GM12875 (cell line): ENCODE measurements at regions not wholly inside any gene's neighbourhood (a gene's known extent, or its start where the extent isn't known, plus 50 kb on each side); places are given as distances from the start of the nearest gene placed in this dataset.

Source experiments
- H3K4me3 ChIP-seq: one replicate; pipeline ENCODE4 v1.5.1; 2011; ENCODE audit warnings: low read depth, low read length, control low read depth
- TF ChIP-seq, protein P1 (sequence below): IDR thresholded peaks from 2 replicates; pipeline ENCODE4 v1.5.1; 2011; ENCODE audit warnings: low read depth, mild to moderate bottlenecking, control low read depth, inconsistent platforms, low read length, moderate library complexity, borderline replicate concordance; ENCODE audit not compliant: insufficient read depth

DNA sequence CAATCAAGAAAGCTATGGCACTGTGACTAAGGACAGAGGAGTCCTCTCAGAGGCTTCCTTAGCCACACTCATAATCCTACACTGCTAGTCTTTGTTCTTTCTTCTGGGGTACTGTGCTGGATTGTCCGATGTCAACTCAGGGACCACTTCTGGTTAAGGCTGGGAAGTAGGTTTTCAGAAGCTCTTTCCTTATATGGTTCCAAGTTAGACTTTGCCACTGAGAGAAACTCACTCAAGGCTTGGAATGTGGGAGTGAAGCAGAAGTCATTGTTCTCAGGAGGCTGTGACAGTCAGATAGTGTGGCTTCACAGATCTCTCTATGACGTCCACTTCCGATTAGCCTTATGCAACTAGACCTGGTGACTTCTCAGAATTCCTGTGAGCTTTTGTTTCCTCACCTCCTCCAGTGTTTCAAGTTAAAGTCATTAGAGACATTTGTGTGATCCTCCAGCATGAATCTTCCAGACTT lies 317.3 kb upstream of the F9 start:
- no peak overlapping the region for H3K4me3 ChIP-seq
- TF ChIP-seq, protein P1, sequence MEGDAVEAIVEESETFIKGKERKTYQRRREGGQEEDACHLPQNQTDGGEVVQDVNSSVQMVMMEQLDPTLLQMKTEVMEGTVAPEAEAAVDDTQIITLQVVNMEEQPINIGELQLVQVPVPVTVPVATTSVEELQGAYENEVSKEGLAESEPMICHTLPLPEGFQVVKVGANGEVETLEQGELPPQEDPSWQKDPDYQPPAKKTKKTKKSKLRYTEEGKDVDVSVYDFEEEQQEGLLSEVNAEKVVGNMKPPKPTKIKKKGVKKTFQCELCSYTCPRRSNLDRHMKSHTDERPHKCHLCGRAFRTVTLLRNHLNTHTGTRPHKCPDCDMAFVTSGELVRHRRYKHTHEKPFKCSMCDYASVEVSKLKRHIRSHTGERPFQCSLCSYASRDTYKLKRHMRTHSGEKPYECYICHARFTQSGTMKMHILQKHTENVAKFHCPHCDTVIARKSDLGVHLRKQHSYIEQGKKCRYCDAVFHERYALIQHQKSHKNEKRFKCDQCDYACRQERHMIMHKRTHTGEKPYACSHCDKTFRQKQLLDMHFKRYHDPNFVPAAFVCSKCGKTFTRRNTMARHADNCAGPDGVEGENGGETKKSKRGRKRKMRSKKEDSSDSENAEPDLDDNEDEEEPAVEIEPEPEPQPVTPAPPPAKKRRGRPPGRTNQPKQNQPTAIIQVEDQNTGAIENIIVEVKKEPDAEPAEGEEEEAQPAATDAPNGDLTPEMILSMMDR, result no peak

DNA sequence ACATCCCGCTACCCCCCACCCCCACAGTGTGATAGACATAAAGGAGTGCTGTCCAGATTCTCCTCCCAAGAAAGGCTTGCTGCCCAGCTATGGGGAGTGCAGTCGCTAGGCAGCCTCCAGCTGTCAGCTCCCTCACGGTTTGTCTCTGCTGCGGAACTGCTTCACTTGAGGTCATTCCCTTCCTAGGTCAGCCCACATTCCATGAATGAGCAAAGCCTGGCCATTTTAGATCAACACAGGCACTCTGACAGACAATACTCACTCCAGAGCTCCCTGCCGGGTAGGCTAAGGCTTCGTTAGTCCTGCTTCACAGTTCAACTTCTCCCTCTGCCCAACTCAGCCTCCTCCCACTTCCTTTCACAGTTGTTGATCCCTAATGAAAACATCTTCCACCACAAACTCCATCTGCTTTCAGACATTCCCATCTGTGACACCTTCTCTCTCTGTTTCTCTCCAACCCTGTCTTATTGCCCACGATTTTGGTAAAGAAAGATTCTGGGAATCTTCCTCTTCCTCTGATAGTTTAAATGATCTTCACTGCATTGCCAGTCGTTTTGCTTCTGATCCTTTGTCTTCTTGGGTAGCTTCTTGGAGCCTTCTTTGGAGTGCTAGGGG lies 318.9 kb upstream of the F9 start:
- TF ChIP-seq, protein P1, result no peak
- no peak overlapping the region for H3K4me3 ChIP-seq

DNA sequence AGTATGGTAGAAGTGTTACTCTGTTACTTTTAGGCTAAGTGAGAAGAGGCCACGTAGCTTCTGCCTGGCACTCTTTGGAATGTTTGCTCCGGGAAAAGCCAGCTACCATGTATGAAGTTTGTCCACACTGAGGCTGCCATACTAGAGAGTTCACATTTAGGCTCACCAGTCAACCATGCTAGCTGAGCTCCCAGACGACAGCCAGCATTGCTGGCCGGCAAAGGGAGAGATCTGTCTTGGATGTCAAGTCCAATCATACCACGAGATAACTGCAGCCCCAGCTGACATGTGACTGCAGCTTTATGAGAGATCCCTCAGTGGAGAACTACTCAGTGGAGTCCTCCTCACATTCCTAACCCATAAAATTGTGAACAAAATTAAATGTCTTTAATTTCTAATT lies 321.2 kb upstream of the F9 start:
- H3K4me3 ChIP-seq, result no peak overlapping the region
- TF ChIP-seq, protein P1, result no peak

DNA sequence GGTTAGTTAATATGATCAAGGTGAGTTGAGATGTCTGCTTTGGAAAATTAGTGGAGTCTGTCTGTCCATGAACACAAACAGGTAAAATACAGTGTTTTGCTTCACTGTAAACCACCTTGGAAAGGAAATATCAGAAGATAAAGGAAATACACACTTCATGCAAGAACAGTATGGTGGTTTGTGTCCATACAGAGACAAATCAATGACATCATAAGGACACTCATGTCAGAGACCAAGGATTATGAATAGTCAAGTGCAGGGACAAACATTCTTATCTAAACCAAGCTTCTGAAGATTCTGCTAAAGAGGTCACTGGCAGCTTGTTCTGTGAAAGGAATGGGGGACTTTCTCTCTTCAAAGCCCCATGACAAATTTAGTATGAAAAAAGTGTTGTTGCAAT lies 322.9 kb upstream of the F9 start:
- no peak overlapping the region for H3K4me3 ChIP-seq
- TF ChIP-seq, protein P1, result no peak

DNA sequence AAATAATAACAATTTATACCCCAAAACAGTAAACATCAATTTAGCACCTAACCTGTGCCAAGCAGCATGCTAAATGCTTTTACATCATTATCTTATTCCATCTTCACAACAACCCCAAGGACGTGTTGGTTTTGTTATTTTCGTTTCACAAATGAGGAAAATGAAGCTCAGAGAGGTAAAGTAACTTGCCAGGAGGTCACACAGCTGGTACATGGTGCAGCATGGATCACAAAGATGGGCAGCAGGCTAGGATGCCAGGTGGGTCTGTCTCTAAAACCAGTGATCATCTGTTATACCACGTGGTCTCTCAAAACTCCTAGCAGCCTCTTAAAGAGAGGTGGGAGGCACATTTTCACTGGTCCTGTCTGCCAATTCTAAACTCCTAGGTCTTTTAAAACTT lies 323.6 kb upstream of the F9 start:
- TF ChIP-seq, protein P1, result no peak
- H3K4me3 ChIP-seq, result no peak overlapping the region

DNA sequence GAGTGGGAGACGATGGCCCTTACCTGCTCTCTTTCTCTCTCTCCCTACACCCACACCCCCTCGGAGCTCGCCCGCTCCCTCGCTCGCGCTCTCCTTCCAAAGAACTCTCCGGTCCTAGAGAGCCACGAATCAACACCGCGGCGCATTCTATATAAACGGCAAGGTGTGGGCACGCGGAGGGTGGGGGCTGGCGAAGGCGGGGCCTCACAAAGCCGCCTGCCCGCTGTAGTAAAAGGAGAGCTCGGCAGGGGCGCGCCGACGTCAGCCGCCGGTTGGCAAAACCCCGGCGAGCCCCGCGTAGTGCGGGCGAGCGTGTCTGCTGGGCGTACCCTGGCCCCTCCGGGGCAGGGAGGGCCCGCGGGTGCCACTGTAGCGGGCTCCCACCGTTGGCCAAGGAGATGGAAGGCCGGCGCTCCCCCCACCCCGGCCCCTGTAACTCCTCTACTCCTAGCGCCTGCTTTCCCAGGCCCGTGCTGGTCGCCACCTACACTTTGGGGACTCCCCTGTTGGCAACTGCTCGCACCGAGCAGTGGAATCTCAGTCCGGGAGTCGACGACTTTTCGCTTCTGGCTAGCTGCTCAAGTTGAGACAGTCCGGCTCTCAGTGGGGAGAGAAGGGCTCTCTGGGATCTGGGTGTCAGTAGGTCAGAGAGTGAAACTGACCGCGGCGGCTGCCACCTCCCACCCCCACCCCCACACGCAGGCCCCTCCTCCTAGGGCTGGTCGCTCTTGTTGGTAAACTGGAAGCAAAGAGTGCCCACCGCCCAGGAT lies 325.5 kb upstream of the F9 start:
- TF ChIP-seq, protein P1, result no peak
- no peak overlapping the region for H3K4me3 ChIP-seq

DNA sequence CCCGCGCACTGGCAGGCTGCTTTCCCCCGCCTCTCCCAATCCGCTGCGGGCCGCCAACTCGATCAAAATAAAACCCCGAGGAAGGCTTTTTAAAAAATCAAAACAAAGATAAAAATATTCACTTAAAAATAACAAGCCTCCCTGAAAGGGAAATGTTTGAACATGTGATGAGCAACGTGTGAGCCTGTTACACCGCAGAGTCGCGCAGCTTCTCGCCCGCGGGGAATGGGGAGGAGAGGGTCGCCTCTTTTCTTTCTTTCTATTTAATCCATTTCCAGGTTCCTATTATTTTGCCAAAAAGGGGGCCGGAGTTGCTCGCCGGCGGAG lies 326.0 kb upstream of the F9 start:
- H3K4me3 ChIP-seq, result no peak overlapping the region
- TF ChIP-seq, protein P1, result no peak
